Aorta (tissue), 5 donors: ENCODE measurements at regions not wholly inside any gene's neighbourhood (a gene's known extent, or its start where the extent isn't known, plus 50 kb on each side); places are given as distances from the start of the nearest gene placed in this dataset.

ENCODE experiments used
- ATAC-seq: fragments of 200-7000 bp; cut with Tn5 transposase; one replicate; pipeline ENCODE4 v1.9.1; 2022; ENCODE audit warnings: moderate library complexity; ENCODE audit not compliant: low FRiP score
- DNase-seq, 2 donors: peaks; one replicate each; pipeline ENCODE4 v3.0.0-alpha.2; 2020
- H3K27ac ChIP-seq, 2 donors: one replicate each; pipeline ENCODE4 v1.5.1; 2013; ENCODE audit warnings: low read length in 2 of 2, mild to moderate bottlenecking in 2 of 2, moderate library complexity in 2 of 2, control low read depth in 1 of 2, inconsistent platforms in 1 of 2, low read depth in 1 of 2
- H3K27me3 ChIP-seq, 2 donors: one replicate each; pipeline ENCODE4 v1.6.1; 2013; ENCODE audit warnings: control low read depth in 1 of 2, low read length in 1 of 2, mild to moderate bottlenecking in 1 of 2, moderate library complexity in 1 of 2; ENCODE audit not compliant: insufficient read depth in 2 of 2, control insufficient read depth in 1 of 2
- H3K36me3 ChIP-seq, 2 donors: one replicate each; pipeline ENCODE4 v1.6.1; 2013; ENCODE audit warnings: control low read depth in 1 of 2, low read length in 1 of 2, mild to moderate bottlenecking in 1 of 2; ENCODE audit not compliant: insufficient read depth in 2 of 2, control insufficient read depth in 1 of 2
- H3K4me1 ChIP-seq, 2 donors: one replicate each; pipeline ENCODE4 v1.6.1; 2013; ENCODE audit warnings: low read length in 2 of 2, control low read depth in 1 of 2, mild to moderate bottlenecking in 1 of 2, moderate library complexity in 1 of 2; ENCODE audit not compliant: insufficient read depth in 2 of 2, control insufficient read depth in 1 of 2
- H3K4me3 ChIP-seq, 2 donors: one replicate each; pipeline ENCODE4 v1.5.1; 2013; ENCODE audit warnings: low read length in 2 of 2, control low read depth in 1 of 2, mild to moderate bottlenecking in 1 of 2
- H3K9me3 ChIP-seq: one replicate; pipeline ENCODE4 v1.6.1; 2013; ENCODE audit warnings: mild to moderate bottlenecking, low read length; ENCODE audit not compliant: control insufficient read depth
- WGBS, 2 donors: extraction: QIAGEN DNeasy Blood & Tissue Kit; methylation state at CpG; one replicate each; pipeline ENCODE4 v1.1.7; 2013; 5-methylcytosine and 5-hydroxymethylcytosine counted together
- intact Hi-C, 2 donors: fragments of 100-400 bp; cut with DNase I; formaldehyde crosslinking; loops; one replicate each; pipeline versions ENCODE4 v1.14.2 to v1.15.0; 2022
- donor health status: healthy with polysubstance abuse.
- donor health status: Bipolar disorder and iron deficiency.
- donor health status: DM: no; HTN: no; CAD: no.
- donor health status: DM: no; HTN: no; CAD: no.
- donor health status: DM: yes; HTN: yes; CAD: no.

- H3K4me1 ChIP-seq, result no peaks in the 10 kb centered on the region
- DNase-seq (no peak), ATAC-seq (no peak)
- no peaks in the 10 kb centered on the region for H3K27me3 ChIP-seq
- H3K9me3 ChIP-seq, result no peaks in the 10 kb centered on the region
- intact Hi-C loops, result no loop called here
- no peaks in the 10 kb centered on the region for H3K36me3 ChIP-seq
- WGBS, 2 donors, result 46 to 62% methylated on average over 1 of the region's 1 CpG
- no peak overlapping the region for H3K27ac ChIP-seq
- no peak overlapping the region for H3K4me3 ChIP-seq
Measured at GRCh38 chr4:96162636-96163035, 322.7 kb downstream of the PDHA2 start.

- Histone ChIP-seq H3K27me3 (no peaks in the 10 kb centered on the region), H3K27ac (no peak overlapping the region), H3K9me3 (no peaks in the 10 kb centered on the region), H3K4me3 (no peak overlapping the region), H3K4me1 (no peaks in the 10 kb centered on the region), H3K36me3 (no peaks in the 10 kb centered on the region)
- no peak for DNase-seq
- intact Hi-C loops, result no loop called here
- ATAC-seq, result no peak
- WGBS, 2 donors, result 38% methylated on average over 3 of the region's 3 CpGs
Measured at GRCh38 chr4:96164814-96165351, 325.0 kb downstream of the PDHA2 start.

- no peaks in the 10 kb centered on the region for H3K4me1 ChIP-seq
- ATAC-seq, result no peak
- DNase-seq, result no peak
Measured at GRCh38 chr4:96166806-96167205, 326.9 kb downstream of the PDHA2 start.

GRCh38 chr4:96170198-96170597, 330.3 kb downstream of the PDHA2 start:
- ATAC-seq (no peak), DNase-seq (no peak)
- Histone ChIP-seq H3K4me1 (no peaks in the 10 kb centered on the region), H3K4me3 (no peak overlapping the region), H3K9me3 (peaks cover 2% of the 10 kb centered on the region), H3K36me3 (no peaks in the 10 kb centered on the region), H3K27ac (no peak overlapping the region), H3K27me3 (no peaks in the 10 kb centered on the region)
- WGBS, 2 donors, result 97 to 98% methylated on average over 14 of the region's 14 CpGs
- intact Hi-C loops, result no loop called here

More at GRCh38 chr4:96166806-96167205, 326.9 kb downstream of the PDHA2 start:
- no peak overlapping the region for H3K4me3 ChIP-seq
- H3K27ac ChIP-seq, result no peak overlapping the region
- intact Hi-C loops, result no loop called here
- H3K27me3 ChIP-seq, result no peaks in the 10 kb centered on the region
- peaks cover 2% of the 10 kb centered on the region for H3K9me3 ChIP-seq
- no peaks in the 10 kb centered on the region for H3K36me3 ChIP-seq

GRCh38 chr4:96173756-96174155, 333.9 kb downstream of the PDHA2 start:
- no peak for ATAC-seq
- no peaks in the 10 kb centered on the region for H3K4me1 ChIP-seq
- no peaks in the 10 kb centered on the region for H3K27me3 ChIP-seq
- peaks cover 2% of the 10 kb centered on the region for H3K9me3 ChIP-seq
- no peak overlapping the region for H3K4me3 ChIP-seq
- WGBS, 2 donors, result 65 to 69% methylated on average over 3 of the region's 3 CpGs
- intact Hi-C loops, result no loop called here
- H3K27ac ChIP-seq, result no peak overlapping the region
- no peak for DNase-seq
- no peaks in the 10 kb centered on the region for H3K36me3 ChIP-seq

- Histone ChIP-seq H3K27me3 (no peaks in the 10 kb centered on the region), H3K4me3 (no peak overlapping the region), H3K4me1 (no peaks in the 10 kb centered on the region), H3K27ac (no peak overlapping the region), H3K36me3 (no peaks in the 10 kb centered on the region), H3K9me3 (no peaks in the 10 kb centered on the region)
- WGBS, 2 donors, result 54% methylated on average over 4 of the region's 4 CpGs
- no peak for DNase-seq
- no peak for ATAC-seq
- intact Hi-C loops, result no loop called here
Measured at GRCh38 chr4:96175871-96176270, 336.0 kb downstream of the PDHA2 start.

GRCh38 chr4:96183611-96184010, 343.7 kb downstream of the PDHA2 start:
- DNase-seq (no peak), ATAC-seq (no peak)
- 49 to 51% methylated on average over 3 of the region's 3 CpGs for WGBS, 2 donors
- intact Hi-C loops, result no loop called here
- no peaks in the 10 kb centered on the region for H3K27me3 ChIP-seq
- no peaks in the 10 kb centered on the region for H3K9me3 ChIP-seq
- H3K4me3 ChIP-seq, result no peak overlapping the region
- H3K36me3 ChIP-seq, result no peaks in the 10 kb centered on the region
- H3K27ac ChIP-seq, result no peak overlapping the region
- no peaks in the 10 kb centered on the region for H3K4me1 ChIP-seq

GRCh38 chr4:96186593-96186992, 346.7 kb downstream of the PDHA2 start:
- Histone ChIP-seq H3K27ac (no peak overlapping the region), H3K4me3 (no peak overlapping the region), H3K27me3 (no peaks in the 10 kb centered on the region), H3K9me3 (no peaks in the 10 kb centered on the region), H3K4me1 (no peaks in the 10 kb centered on the region), H3K36me3 (no peaks in the 10 kb centered on the region)
- no peak for ATAC-seq
- no peak for DNase-seq
- intact Hi-C loops, result no loop called here
- WGBS, 2 donors, result 30 to 38% methylated on average over 2 of the region's 2 CpGs

GRCh38 chr4:96189761-96190160, 349.9 kb downstream of the PDHA2 start:
- intact Hi-C loops, result no loop called here
- Histone ChIP-seq H3K9me3 (no peaks in the 10 kb centered on the region), H3K27me3 (no peaks in the 10 kb centered on the region), H3K4me3 (no peak overlapping the region), H3K36me3 (no peaks in the 10 kb centered on the region), H3K4me1 (no peaks in the 10 kb centered on the region), H3K27ac (no peak overlapping the region)
- DNase-seq (no peak), ATAC-seq (no peak)
